Left ventricle myocardium inferior (tissue), 1 donor: ENCODE measurements at regions not wholly inside any gene's neighbourhood (a gene's known extent, or its start where the extent isn't known, plus 50 kb on each side); places are given as distances from the start of the nearest gene placed in this dataset.

Source experiments
- DNase-seq: peaks from one replicate; pipeline ENCODE4 v3.0.0-alpha.2; 2020
- H3K27ac ChIP-seq: fragments of 200-600 bp; replicated peaks from 2 replicates; pipeline ENCODE4 v1.8.0; 2021
- H3K27me3 ChIP-seq: fragments of 200-600 bp; 2 replicates; pipeline ENCODE4 v1.8.0; 2021; ENCODE audit warnings: low read depth
- H3K36me3 ChIP-seq: fragments of 200-600 bp; 2 replicates; pipeline ENCODE4 v1.8.0; 2021
- H3K4me1 ChIP-seq: fragments of 200-600 bp; 2 replicates; pipeline ENCODE4 v1.8.0; 2021
- H3K4me3 ChIP-seq: fragments of 200-600 bp; 2 replicates; pipeline ENCODE4 v1.8.0; 2021; ENCODE audit warnings: mild to moderate bottlenecking, moderate library complexity
- H3K9me3 ChIP-seq: fragments of 200-600 bp; replicated peaks from 2 replicates; pipeline ENCODE4 v1.8.0; 2021
- intact Hi-C: fragments of 100-400 bp; cut with micrococcal nuclease; formaldehyde crosslinking; loops from one replicate; pipeline ENCODE4 v1.11.0; 2022
- TF ChIP-seq, protein P1 (sequence below): fragments of 200-600 bp; IDR thresholded peaks from 2 replicates; pipeline ENCODE4 v1.8.0; 2021; ENCODE audit warnings: antibody characterized with exemption, mild to moderate bottlenecking, borderline replicate concordance
- donor health status: DM: no; HTN: yes; CAD: no; lungs with severe emphysema.

DNA sequence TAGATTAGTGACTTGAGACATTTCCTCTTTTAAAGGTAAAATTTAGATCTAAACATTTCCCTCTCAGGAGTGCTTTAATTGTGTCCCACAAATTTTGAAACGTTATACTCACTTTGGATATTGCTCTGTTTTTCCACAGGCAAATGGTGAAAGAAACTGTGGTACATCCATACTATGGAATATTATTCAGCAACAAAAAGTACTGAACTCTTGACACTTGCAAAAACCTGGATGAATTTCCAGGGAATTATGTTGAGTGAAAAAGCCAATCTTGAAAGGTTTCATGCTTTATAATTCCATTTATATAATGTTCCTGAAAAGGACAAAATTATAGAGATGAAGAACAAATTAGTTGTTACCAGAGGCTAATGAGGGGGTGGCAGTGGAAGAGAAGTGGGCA, 153.3 kb upstream of the SVIL start:
- no peak overlapping the region for H3K4me3 ChIP-seq
- H3K36me3 ChIP-seq: no peaks in the 10 kb centered on the region
- DNase-seq: no peak
- H3K9me3 ChIP-seq: peaks cover 13% of the 10 kb centered on the region
- no peaks in the 10 kb centered on the region for H3K27me3 ChIP-seq
- H3K27ac ChIP-seq: no peak overlapping the region
- H3K4me1 ChIP-seq: peaks cover 19% of the 10 kb centered on the region
- TF ChIP-seq, protein P1, sequence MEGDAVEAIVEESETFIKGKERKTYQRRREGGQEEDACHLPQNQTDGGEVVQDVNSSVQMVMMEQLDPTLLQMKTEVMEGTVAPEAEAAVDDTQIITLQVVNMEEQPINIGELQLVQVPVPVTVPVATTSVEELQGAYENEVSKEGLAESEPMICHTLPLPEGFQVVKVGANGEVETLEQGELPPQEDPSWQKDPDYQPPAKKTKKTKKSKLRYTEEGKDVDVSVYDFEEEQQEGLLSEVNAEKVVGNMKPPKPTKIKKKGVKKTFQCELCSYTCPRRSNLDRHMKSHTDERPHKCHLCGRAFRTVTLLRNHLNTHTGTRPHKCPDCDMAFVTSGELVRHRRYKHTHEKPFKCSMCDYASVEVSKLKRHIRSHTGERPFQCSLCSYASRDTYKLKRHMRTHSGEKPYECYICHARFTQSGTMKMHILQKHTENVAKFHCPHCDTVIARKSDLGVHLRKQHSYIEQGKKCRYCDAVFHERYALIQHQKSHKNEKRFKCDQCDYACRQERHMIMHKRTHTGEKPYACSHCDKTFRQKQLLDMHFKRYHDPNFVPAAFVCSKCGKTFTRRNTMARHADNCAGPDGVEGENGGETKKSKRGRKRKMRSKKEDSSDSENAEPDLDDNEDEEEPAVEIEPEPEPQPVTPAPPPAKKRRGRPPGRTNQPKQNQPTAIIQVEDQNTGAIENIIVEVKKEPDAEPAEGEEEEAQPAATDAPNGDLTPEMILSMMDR: no peak
- intact Hi-C loops: no loop called here

GRCh38 chr10:29785701-29786100, 150.9 kb upstream of the SVIL start:
- Histone ChIP-seq H3K4me1 (peaks cover 19% of the 10 kb centered on the region), H3K4me3 (no peak overlapping the region), H3K36me3 (no peaks in the 10 kb centered on the region), H3K27ac (no peak overlapping the region), H3K27me3 (no peaks in the 10 kb centered on the region), H3K9me3 (peaks cover 13% of the 10 kb centered on the region)
- intact Hi-C loops: no loop called here
- TF ChIP-seq, protein P1: no peak
- no peak for DNase-seq

GRCh38 chr10:29784175-29784773, 149.5 kb upstream of the SVIL start:
- H3K27ac ChIP-seq: peak overlapping the region; percentile 52
- H3K4me1 ChIP-seq: peaks cover 19% of the 10 kb centered on the region
- intact Hi-C loops: no loop called here
- H3K9me3 ChIP-seq: peaks cover 13% of the 10 kb centered on the region
- no peaks in the 10 kb centered on the region for H3K27me3 ChIP-seq
- H3K4me3 ChIP-seq: no peak overlapping the region
- no peaks in the 10 kb centered on the region for H3K36me3 ChIP-seq
- no peak for DNase-seq
- TF ChIP-seq, protein P1: no peak

- H3K36me3 ChIP-seq: no peaks in the 10 kb centered on the region
- no peak overlapping the region for H3K27ac ChIP-seq
- H3K27me3 ChIP-seq: no peaks in the 10 kb centered on the region
- peaks cover 19% of the 10 kb centered on the region for H3K4me1 ChIP-seq
- no peak overlapping the region for H3K4me3 ChIP-seq
- DNase-seq: no peak
- TF ChIP-seq, protein P1: no peak
- intact Hi-C loops: no loop called here
- H3K9me3 ChIP-seq: peaks cover 11% of the 10 kb centered on the region
Observed at GRCh38 chr10:29783201-29783947, 148.6 kb upstream of the SVIL start.

GRCh38 chr10:29780639-29781038, 145.9 kb upstream of the SVIL start:
- intact Hi-C loops: no loop called here
- TF ChIP-seq, protein P1: no peak
- H3K27ac ChIP-seq: no peak overlapping the region

More at GRCh38 chr10:29780639-29781038, 145.9 kb upstream of the SVIL start:
- no peaks in the 10 kb centered on the region for H3K36me3 ChIP-seq
- DNase-seq: no peak
- no peak overlapping the region for H3K4me3 ChIP-seq
- no peaks in the 10 kb centered on the region for H3K9me3 ChIP-seq
- peaks cover 19% of the 10 kb centered on the region for H3K4me1 ChIP-seq
- H3K27me3 ChIP-seq: no peaks in the 10 kb centered on the region
